Lung (tissue), 11 donors: ENCODE measurements at regions not wholly inside any gene's neighbourhood (a gene's known extent, or its start where the extent isn't known, plus 50 kb on each side); places are given as distances from the start of the nearest gene placed in this dataset.
A peak's percentile ranks its signal among the peaks of the same experiment; 100 is the strongest.

Source experiments
- ATAC-seq: fragments of 200-7000 bp; cut with Tn5 transposase; one replicate; pipeline ENCODE4 v1.9.1; 2020; ENCODE audit warnings: moderate number of reproducible peaks; ENCODE audit not compliant: insufficient read depth, low FRiP score
- DNase-seq, 3 donors: peaks; one replicate each; pipeline ENCODE4 v3.0.0-alpha.2; 2013 to 2017
- H3K27ac ChIP-seq, 2 donors: one replicate each; pipeline ENCODE4 v1.5.1; 2013; ENCODE audit warnings: mild to moderate bottlenecking in 2 of 2, moderate library complexity in 2 of 2, control low read depth in 1 of 2, inconsistent platforms in 1 of 2, low read depth in 1 of 2, low read length in 1 of 2
- H3K27me3 ChIP-seq, 3 donors: one replicate each; pipeline ENCODE4 v1.5.1; 2013; ENCODE audit warnings: low read length in 2 of 3; ENCODE audit not compliant: control insufficient read depth in 3 of 3, insufficient read depth in 3 of 3
- H3K36me3 ChIP-seq, 4 donors: one replicate each; pipeline ENCODE4 v1.5.1; 2013; ENCODE audit warnings: low read length in 4 of 4, mild to moderate bottlenecking in 1 of 4, moderate library complexity in 1 of 4; ENCODE audit not compliant: control insufficient read depth in 4 of 4, insufficient read depth in 4 of 4
- H3K4me1 ChIP-seq, 5 donors: one replicate each; pipeline ENCODE4 v1.5.1; 2013; ENCODE audit warnings: low read length in 5 of 5, mild to moderate bottlenecking in 2 of 5, moderate library complexity in 1 of 5; ENCODE audit not compliant: control insufficient read depth in 5 of 5, insufficient read depth in 5 of 5
- H3K4me3 ChIP-seq: one replicate; pipeline ENCODE4 v1.5.1; 2013; ENCODE audit warnings: mild to moderate bottlenecking, control low read depth, moderate library complexity
- H3K9ac ChIP-seq, 2 donors: one replicate each; pipeline ENCODE4 v1.5.1; 2013; ENCODE audit warnings: low read length in 2 of 2, control low read depth in 1 of 2; ENCODE audit not compliant: insufficient read depth in 1 of 2
- H3K9me3 ChIP-seq, 4 donors: one replicate each; pipeline ENCODE4 v1.5.1; 2013; ENCODE audit warnings: low read length in 3 of 4, mild to moderate bottlenecking in 1 of 4, moderate library complexity in 1 of 4; ENCODE audit not compliant: control insufficient read depth in 4 of 4, insufficient read depth in 3 of 4
- WGBS, 2 donors: extraction: QIAGEN DNeasy Blood & Tissue Kit; methylation state at CpG; one replicate each; pipeline ENCODE4 v1.1.7; 2013; 5-methylcytosine and 5-hydroxymethylcytosine counted together
- TF ChIP-seq, protein P1 (sequence below): IDR thresholded peaks from 2 replicates; pipeline ENCODE4 v1.5.1; 2012; ENCODE audit warnings: mild to moderate bottlenecking; ENCODE audit errors: control extremely low read depth, extremely low read depth
- donor health status: control.
- donor health status: control.
- donor health status: Bipolar disorder and iron deficiency.
- donor health status: healthy.
- donor health status: DM: yes; HTN: yes; CAD: no.

DNA sequence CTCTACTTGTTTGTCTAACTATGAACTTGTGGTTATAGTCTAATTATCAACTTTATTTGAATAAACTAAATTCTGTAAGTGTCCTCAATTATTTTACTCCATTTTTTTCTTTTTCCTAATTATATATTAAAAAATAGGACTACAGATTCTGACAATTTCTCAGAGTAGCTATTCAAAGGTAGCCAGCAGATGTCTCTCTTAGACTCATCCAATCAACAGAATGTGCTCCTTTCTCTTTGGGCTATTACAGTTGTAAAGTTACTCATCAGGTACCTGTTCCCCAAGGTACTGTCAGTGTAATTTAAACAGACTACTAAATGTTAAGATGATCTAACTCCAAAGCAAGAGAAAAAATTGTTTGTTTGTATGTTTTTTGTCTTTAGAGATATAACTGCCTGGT, 248.6 kb downstream of the PCDH18 start:
- TF ChIP-seq, protein P1, sequence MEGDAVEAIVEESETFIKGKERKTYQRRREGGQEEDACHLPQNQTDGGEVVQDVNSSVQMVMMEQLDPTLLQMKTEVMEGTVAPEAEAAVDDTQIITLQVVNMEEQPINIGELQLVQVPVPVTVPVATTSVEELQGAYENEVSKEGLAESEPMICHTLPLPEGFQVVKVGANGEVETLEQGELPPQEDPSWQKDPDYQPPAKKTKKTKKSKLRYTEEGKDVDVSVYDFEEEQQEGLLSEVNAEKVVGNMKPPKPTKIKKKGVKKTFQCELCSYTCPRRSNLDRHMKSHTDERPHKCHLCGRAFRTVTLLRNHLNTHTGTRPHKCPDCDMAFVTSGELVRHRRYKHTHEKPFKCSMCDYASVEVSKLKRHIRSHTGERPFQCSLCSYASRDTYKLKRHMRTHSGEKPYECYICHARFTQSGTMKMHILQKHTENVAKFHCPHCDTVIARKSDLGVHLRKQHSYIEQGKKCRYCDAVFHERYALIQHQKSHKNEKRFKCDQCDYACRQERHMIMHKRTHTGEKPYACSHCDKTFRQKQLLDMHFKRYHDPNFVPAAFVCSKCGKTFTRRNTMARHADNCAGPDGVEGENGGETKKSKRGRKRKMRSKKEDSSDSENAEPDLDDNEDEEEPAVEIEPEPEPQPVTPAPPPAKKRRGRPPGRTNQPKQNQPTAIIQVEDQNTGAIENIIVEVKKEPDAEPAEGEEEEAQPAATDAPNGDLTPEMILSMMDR, result no peak
- H3K9me3 ChIP-seq, result peaks cover 0 to 4% (median 0%) of the 10 kb centered on the region in 4 donors
- no peak overlapping the region for H3K9ac ChIP-seq
- no peaks in the 10 kb centered on the region for H3K4me1 ChIP-seq
- DNase-seq, result no peak
- no peaks in the 10 kb centered on the region for H3K36me3 ChIP-seq
- no peak for ATAC-seq
- no peak overlapping the region for H3K4me3 ChIP-seq
- H3K27me3 ChIP-seq, result no peaks in the 10 kb centered on the region
- H3K27ac ChIP-seq, result no peak overlapping the region

DNA sequence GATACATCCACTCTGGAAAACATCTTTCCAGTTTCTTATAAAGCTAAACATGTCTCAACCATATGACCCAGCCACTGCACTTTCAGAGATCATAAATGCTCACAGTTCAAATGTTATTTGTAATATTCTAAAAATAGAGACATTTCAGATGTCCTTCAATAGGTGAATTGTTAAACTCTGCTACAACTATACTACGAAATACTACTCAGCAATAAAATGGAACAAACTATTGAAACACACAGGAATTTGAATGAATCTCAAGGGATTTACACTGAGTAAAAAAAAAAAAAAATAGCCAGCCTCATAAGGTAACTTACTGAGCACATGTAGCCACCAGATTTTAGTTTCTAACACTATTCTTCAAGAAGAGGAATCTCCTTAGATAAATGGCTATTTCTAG, 253.9 kb downstream of the PCDH18 start:
- Histone ChIP-seq H3K9ac (no peak overlapping the region), H3K4me3 (no peak overlapping the region), H3K4me1 (peaks cover 0 to 21% (median 0%) of the 10 kb centered on the region in 5 donors), H3K27ac (no peak overlapping the region), H3K27me3 (no peaks in the 10 kb centered on the region), H3K36me3 (no peaks in the 10 kb centered on the region), H3K9me3 (no peaks in the 10 kb centered on the region)
- TF ChIP-seq, protein P1, result no peak
- 72 to 91% methylated on average over 1 of the region's 1 CpG for WGBS, 2 donors
- DNase-seq (no peak), ATAC-seq (no peak)

DNA sequence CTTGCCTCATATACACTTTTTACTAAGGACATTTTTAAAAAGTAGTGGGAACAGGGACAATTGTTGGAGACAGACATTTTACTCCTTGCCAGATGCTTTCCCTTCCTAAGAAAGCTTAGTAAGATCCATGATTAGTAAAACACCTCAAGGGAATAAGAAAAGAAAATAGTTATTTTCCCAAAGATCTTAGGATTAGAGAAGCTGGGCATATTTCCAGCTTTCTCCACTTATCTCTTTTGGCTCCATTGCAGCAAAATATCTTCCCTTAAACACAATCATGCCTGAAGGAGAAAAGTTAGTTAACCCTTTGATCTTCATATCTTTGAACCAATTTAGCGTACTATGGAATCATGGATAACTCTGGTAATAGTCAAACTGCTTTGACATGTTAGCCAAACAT, 257.9 kb downstream of the PCDH18 start:
- DNase-seq (peak in 2 of 3 donors; percentile 45 to 70), ATAC-seq (no peak)
- Histone ChIP-seq H3K27ac (no peak overlapping the region), H3K9ac (no peak overlapping the region), H3K4me1 (peaks cover 0 to 21% (median 0%) of the 10 kb centered on the region in 5 donors), H3K36me3 (no peaks in the 10 kb centered on the region), H3K27me3 (no peaks in the 10 kb centered on the region), H3K9me3 (peaks cover 0 to 3% (median 0%) of the 10 kb centered on the region in 4 donors), H3K4me3 (no peak overlapping the region)
- 73 to 83% methylated on average over 1 of the region's 1 CpG for WGBS, 2 donors
- TF ChIP-seq, protein P1, result no peak

DNA sequence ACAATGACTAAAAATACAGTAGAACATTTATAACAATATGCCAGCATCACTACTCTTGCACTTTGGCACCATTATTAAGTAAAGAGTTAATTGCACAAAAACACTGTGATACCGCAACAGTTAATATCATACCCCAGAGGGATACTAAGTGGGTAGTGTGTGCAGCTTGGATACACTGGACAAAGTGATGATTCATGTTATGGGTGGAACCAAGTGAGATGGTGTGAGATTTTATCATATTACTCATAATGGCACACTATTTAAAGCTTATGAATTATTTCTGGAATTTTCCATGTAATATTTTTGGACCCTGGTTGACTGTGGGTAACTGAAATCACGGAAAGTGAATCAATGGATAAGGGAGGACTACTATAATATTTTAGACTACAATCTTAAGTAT, 265.3 kb downstream of the PCDH18 start:
- H3K9ac ChIP-seq, result no peak overlapping the region
- TF ChIP-seq, protein P1, result no peak
- DNase-seq (no peak), ATAC-seq (peak; percentile 75)
- no peak overlapping the region for H3K27ac ChIP-seq
- H3K4me3 ChIP-seq, result no peak overlapping the region
- H3K4me1 ChIP-seq, result no peaks in the 10 kb centered on the region
- WGBS, 2 donors, result 71 to 87% methylated on average over 2 of the region's 2 CpGs
- H3K9me3 ChIP-seq, result peaks cover 0 to 3% (median 0%) of the 10 kb centered on the region in 4 donors
- no peaks in the 10 kb centered on the region for H3K36me3 ChIP-seq
- no peaks in the 10 kb centered on the region for H3K27me3 ChIP-seq
